ENCODE measurements at regions not wholly inside any gene's neighbourhood (a gene's known extent, or its start where the extent isn't known, plus 50 kb on each side); places are given as distances from the start of the nearest gene placed in this dataset.
"Not testable (repeated sequence)": the region's sequence is repeated elsewhere in the genome, so short reads cannot be mapped to it uniquely, and the experiment has no call there.

GRCh38 chr6:114740547-114740946, 397.7 kb upstream of the HS3ST5 start:
- DNase-seq, result no peak

GRCh38 chr6:114739656-114740055, 396.8 kb upstream of the HS3ST5 start:
- DNase-seq, result peak; percentile 59

- no peak for DNase-seq
These were observed 392.4 kb upstream of the HS3ST5 start for GRCh38 chr6:114735025-114735735.

- DNase-seq, result no peak
These were observed 390.8 kb upstream of the HS3ST5 start for GRCh38 chr6:114733596-114733995.

GRCh38 chr6:114718716-114719270, 376.0 kb upstream of the HS3ST5 start:
- no peak for DNase-seq

GRCh38 chr6:114718186-114718585, 375.4 kb upstream of the HS3ST5 start:
- no peak for DNase-seq

GRCh38 chr6:114714836-114715507, 372.1 kb upstream of the HS3ST5 start:
- DNase-seq, result no peak

GRCh38 chr6:114713690-114714089, 370.9 kb upstream of the HS3ST5 start:
- DNase-seq, result no peak

GRCh38 chr6:114712129-114712662, 369.4 kb upstream of the HS3ST5 start:
- no peak for DNase-seq

GRCh38 chr6:114707081-114707620, 364.3 kb upstream of the HS3ST5 start:
- no peak for DNase-seq

GRCh38 chr6:114690625-114691024, 347.8 kb upstream of the HS3ST5 start:
- peak; percentile 3 for DNase-seq

- no peak for DNase-seq
These were observed 316.7 kb upstream of the HS3ST5 start for GRCh38 chr6:114659513-114659912.

GRCh38 chr6:114651611-114652010, 308.8 kb upstream of the HS3ST5 start:
- DNase-seq, result no peak

GRCh38 chr6:114650891-114651290, 308.1 kb upstream of the HS3ST5 start:
- DNase-seq, result no peak

- DNase-seq, result no peak
These were observed 306.5 kb upstream of the HS3ST5 start for GRCh38 chr6:114649298-114649697.

- DNase-seq, result no peak
These were observed 306.0 kb upstream of the HS3ST5 start for GRCh38 chr6:114648847-114649246.

- no peak for DNase-seq
These were observed 295.5 kb upstream of the HS3ST5 start for GRCh38 chr6:114638341-114638740.

- no peak for DNase-seq
These were observed 291.2 kb upstream of the HS3ST5 start for GRCh38 chr6:114634016-114634415.

GRCh38 chr6:114626226-114626625, 283.4 kb upstream of the HS3ST5 start:
- DNase-seq, result not testable (repeated sequence)

GRCh38 chr6:114619621-114620200, 276.9 kb upstream of the HS3ST5 start:
- DNase-seq, result no peak

GRCh38 chr6:114611696-114612095, 268.9 kb upstream of the HS3ST5 start:
- no peak for DNase-seq

GRCh38 chr6:114608091-114608490, 265.3 kb upstream of the HS3ST5 start:
- DNase-seq, result no peak

- DNase-seq, result no peak
These were observed 262.8 kb upstream of the HS3ST5 start for GRCh38 chr6:114605656-114606055.

Data from DMS53 (cell line).